NB4 (cell line): ENCODE measurements at regions not wholly inside any gene's neighbourhood (a gene's known extent, or its start where the extent isn't known, plus 50 kb on each side); places are given as distances from the start of the nearest gene placed in this dataset.

ENCODE experiments used
- DNase-seq: peaks from one replicate; pipeline ENCODE4 v3.0.0; 2010; ENCODE audit warnings: low read depth
- H3K4me3 ChIP-seq: one replicate; pipeline ENCODE4 v1.5.1; 2011; ENCODE audit warnings: mild to moderate bottlenecking, low read depth, low read length, moderate library complexity
- CTCF ChIP-seq: IDR thresholded peaks from one replicate; pipeline ENCODE4 v1.5.1; 2012; ENCODE audit warnings: low read depth, low read length
- MAX ChIP-seq: IDR thresholded peaks from 2 replicates; pipeline ENCODE4 v1.6.1; 2011; ENCODE audit warnings: low read depth, low read length
- MYC ChIP-seq: IDR thresholded peaks from 2 replicates; pipeline ENCODE4 v1.6.1; 2011; ENCODE audit warnings: low read depth, low read length
- POLR2A ChIP-seq: IDR thresholded peaks from 2 replicates; pipeline ENCODE4 v1.6.1; 2011; ENCODE audit warnings: mild to moderate bottlenecking; ENCODE audit not compliant: insufficient read length; ENCODE audit errors: extremely low read depth

DNA sequence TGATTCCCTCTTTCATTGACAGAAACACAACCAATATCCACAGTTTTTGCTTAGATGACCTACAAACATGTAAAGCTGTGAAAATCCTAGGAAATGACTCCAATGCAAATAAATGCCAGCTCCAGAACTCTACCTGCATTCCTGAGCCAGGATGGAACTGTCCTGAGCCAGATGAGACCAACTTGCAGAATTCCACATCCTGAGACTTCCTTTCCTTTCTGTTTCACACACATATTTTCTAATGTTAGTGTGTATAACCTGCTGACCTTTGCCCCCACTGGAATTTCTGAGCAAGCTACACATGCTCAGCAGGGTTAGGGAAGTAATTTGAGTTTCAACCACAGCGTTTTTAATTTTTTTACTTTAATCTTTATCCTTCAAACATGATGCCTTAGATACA lies 69.6 kb upstream of the ADGRF1 start:
- no peak for DNase-seq
- H3K4me3 ChIP-seq, result no peak overlapping the region
- TF ChIP-seq MYC (no peak), MAX (no peak), POLR2A (no peak), CTCF (no peak)

DNA sequence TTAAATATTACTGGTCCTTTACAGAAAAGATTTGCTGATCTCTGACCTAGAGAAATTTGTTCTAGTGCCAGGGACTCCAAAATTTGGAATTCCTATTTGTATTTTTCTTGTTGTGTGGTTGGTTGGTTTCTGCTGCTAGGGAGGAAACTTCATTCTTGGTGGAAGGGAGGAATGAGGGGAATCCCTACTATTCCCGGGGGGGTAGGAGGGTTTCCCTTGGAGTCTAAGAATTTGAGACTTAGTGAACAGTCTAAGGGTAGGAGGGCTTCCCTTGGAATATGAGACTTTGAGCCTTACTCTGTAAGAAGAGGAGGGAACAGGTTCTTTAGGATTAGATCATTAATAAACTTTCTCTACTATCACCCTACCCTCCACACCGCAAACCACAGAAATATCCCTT lies 67.1 kb upstream of the ADGRF1 start:
- TF ChIP-seq POLR2A, result no peak
- no peak for TF ChIP-seq MYC
- no peak for TF ChIP-seq MAX
- no peak for TF ChIP-seq CTCF
- DNase-seq, result no peak
- H3K4me3 ChIP-seq, result no peak overlapping the region

DNA sequence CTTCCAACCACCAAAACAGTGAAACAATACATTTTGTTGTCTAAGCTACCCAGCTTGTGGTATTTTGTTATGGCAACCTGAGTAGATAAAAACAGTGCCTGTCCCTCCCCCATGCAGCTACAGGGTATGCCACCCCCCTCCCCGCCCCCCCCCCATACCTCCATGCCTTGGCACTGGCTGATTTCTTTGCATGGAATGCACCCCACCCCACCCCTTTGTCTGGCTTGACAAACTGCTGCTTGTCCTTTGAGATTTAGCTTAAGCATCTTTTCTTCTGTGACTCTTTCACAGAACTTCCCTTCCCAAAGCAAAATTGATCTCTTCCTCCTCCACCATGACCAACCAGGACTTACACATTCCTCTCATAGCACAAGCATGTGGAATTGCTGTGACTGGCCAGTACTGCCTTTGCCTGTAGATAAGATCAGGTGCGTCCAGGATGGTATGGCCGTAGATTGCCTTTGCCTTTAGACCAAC lies 64.6 kb upstream of the ADGRF1 start:
- DNase-seq, result no peak
- no peak for TF ChIP-seq MAX
- no peak for TF ChIP-seq CTCF
- H3K4me3 ChIP-seq, result no peak overlapping the region

DNA sequence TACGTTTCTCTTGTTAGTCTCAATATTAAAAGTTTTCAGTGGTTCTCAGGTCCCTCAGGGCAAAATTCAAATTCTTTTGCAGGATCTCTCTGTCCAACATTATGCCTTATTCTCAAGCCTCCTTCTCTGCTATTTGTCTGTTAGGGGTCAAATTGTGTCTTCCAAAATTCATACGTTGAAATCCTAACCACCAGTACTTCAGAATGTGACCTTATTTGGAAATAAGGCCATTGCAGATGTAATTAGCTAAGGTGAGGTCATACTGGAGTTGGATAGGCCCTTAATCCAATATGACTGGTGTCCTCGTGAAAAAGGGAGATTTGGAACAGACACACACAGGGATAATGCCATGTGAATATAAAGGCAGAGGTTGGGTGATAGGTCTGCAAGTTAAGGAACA lies 64.1 kb upstream of the ADGRF1 start:
- no peak for DNase-seq
- no peak overlapping the region for H3K4me3 ChIP-seq
- TF ChIP-seq MAX, result no peak
- TF ChIP-seq POLR2A, result no peak

DNA sequence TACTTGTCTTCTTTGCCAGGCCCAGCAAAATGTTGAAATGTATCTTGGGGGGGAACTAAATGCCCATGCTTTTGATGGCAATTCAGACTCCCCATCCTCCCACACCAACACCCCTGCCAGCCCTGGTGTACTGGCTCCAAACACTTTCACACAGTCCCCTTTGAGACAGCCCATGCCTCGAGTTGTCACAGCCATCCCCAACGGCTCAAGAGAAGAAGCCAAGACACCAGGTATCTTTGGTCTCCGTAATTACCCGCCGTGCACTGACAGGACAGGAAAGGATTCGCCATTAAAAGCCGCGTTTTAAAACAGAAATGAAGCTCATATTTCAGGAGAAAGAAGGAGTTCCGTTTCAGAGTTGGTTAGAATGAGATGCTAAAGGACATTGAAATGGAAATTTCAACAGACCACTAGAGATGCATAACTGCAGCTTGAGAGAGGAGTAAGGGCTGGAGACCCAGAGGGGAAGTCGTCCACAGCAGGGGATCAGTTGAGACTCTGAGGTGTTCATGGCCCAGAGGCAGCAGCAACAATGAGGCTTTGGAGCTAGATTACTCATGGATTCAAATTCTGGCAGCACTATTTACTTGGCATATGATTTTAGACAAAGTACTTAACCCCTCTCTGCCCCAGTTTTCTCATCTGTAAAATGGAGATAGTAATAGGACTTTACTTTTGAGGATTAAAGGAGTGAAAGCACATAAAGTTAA lies 63.5 kb upstream of the ADGRF1 start:
- H3K4me3 ChIP-seq, result no peak overlapping the region
- no peak for DNase-seq
- no peak for TF ChIP-seq POLR2A
- TF ChIP-seq CTCF, result no peak
- no peak for TF ChIP-seq MAX
- TF ChIP-seq MYC, result no peak

DNA sequence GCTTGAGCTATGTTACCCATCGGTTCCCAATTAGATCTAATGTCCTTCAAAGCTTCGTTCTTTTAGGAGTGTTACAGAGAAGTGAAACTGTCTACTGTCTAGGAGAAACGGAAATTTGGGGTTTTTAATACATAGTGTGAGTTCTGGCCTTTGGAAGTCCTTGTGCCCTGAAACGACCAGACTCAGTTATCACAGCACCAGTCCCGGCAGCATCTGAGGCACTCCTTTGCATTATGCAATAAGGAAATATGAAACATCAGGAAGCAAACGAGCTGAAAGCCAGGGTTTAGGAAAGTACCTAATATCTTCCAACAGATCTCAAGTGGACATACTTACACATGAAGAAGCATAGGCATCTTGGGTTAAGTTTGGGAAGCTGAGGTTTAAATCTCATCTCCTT lies 61.8 kb upstream of the ADGRF1 start:
- TF ChIP-seq CTCF (no peak), POLR2A (no peak), MYC (no peak)
- no peak overlapping the region for H3K4me3 ChIP-seq
- DNase-seq, result peak; percentile 38
